ENCODE measurements at regions not wholly inside any gene's neighbourhood (a gene's known extent, or its start where the extent isn't known, plus 50 kb on each side); places are given as distances from the start of the nearest gene placed in this dataset.

DNA sequence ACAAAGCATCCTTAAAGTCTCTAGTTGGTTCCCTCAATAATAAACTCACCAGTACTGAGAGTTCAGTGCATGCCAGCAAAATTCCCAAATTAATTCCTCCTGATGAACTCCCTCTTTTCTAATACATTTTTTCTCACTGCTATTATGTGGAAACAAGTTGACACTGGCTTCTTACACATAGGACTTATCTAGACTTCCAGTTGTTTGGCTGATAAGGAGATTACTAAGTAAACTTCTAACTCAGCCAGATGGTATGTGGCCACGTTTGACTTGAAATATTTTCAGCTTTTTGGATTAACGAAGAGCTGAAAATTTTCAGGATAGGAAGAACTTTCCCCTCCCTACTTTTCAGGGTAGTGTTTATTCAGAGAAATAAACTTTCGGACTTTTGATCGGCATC lies 1154.2 kb upstream of the TENM4 start:
- TF ChIP-seq, protein P1, sequence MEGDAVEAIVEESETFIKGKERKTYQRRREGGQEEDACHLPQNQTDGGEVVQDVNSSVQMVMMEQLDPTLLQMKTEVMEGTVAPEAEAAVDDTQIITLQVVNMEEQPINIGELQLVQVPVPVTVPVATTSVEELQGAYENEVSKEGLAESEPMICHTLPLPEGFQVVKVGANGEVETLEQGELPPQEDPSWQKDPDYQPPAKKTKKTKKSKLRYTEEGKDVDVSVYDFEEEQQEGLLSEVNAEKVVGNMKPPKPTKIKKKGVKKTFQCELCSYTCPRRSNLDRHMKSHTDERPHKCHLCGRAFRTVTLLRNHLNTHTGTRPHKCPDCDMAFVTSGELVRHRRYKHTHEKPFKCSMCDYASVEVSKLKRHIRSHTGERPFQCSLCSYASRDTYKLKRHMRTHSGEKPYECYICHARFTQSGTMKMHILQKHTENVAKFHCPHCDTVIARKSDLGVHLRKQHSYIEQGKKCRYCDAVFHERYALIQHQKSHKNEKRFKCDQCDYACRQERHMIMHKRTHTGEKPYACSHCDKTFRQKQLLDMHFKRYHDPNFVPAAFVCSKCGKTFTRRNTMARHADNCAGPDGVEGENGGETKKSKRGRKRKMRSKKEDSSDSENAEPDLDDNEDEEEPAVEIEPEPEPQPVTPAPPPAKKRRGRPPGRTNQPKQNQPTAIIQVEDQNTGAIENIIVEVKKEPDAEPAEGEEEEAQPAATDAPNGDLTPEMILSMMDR (conservative IDR thresholded peaks at IDR 0.05; ENCODE audit: low read depth, low read length): no peak
- no peak for TF ChIP-seq EZH2 (IDR thresholded peaks at IDR 0.05; ENCODE audit: low read length, unreplicated experiment)

All from PC-3 (cell line).